PC-3 (cell line): ENCODE measurements at regions not wholly inside any gene's neighbourhood (a gene's known extent, or its start where the extent isn't known, plus 50 kb on each side); places are given as distances from the start of the nearest gene placed in this dataset.

Experiments used
- ATAC-seq: fragments of 200-7000 bp; cut with Tn5 transposase; 2 replicates; pipeline ENCODE4 v1.9.1; 2020; ENCODE audit warnings: mild to moderate bottlenecking, moderate library complexity
- BruUV-seq: library from RNA; stranded (reverse); fragments of 400-500 nt; replicated peaks from 2 replicates; lab custom pipeline; 2021; lab: Mats Ljungman, UMichigan
- CTCF ChIA-PET: fragments of 300-600 bp; sonication (Branson Sonifier 250); formaldehyde crosslinking; loops from one replicate; lab custom pipeline; 2022; ENCODE audit warnings: antibody characterized with exemption; lab: Charles Lee
- POLR2A ChIA-PET: fragments of 300-600 bp; sonication (Branson Sonifier 250); formaldehyde crosslinking; loops from one replicate; lab custom pipeline; 2022; ENCODE audit warnings: antibody characterized with exemption; ENCODE audit not compliant: unreplicated experiment; lab: Charles Lee
- DNase-seq: peaks from one replicate; pipeline ENCODE4 v3.0.0-alpha.2; 2015
- H2AFZ ChIP-seq: fragments of 300-600 bp; sonication (generic); 2 replicates; pipeline ENCODE4 v1.6.0; 2016; ENCODE audit warnings: antibody characterized with exemption, low read length
- H3F3A ChIP-seq: fragments of 300-600 bp; sonication (generic); one replicate; pipeline ENCODE4 v1.6.0; 2017; ENCODE audit warnings: antibody characterized with exemption, low read length, control low read depth, mild to moderate bottlenecking; ENCODE audit not compliant: unreplicated experiment
- H3K27ac ChIP-seq: fragments of 300-600 bp; sonication (generic); 2 replicates; pipeline ENCODE4 v1.5.1; 2016; ENCODE audit warnings: mild to moderate bottlenecking, low read length
- H3K27me3 ChIP-seq: fragments of 300-600 bp; sonication (generic); 2 replicates; pipeline ENCODE4 v1.6.1; 2016; ENCODE audit warnings: low read length, mixed read lengths
- H3K36me3 ChIP-seq: fragments of 300-600 bp; sonication (generic); 2 replicates; pipeline ENCODE4 v1.6.1; 2016; ENCODE audit warnings: low read depth, mixed run types, low read length, mixed read lengths
- H3K4me1 ChIP-seq: fragments of 300-600 bp; sonication (generic); 2 replicates; pipeline ENCODE4 v1.5.1; 2016; ENCODE audit warnings: low read length; ENCODE audit not compliant: insufficient read depth
- H3K4me2 ChIP-seq: fragments of 300-600 bp; sonication (generic); 2 replicates; pipeline ENCODE4 v1.6.0; 2016; ENCODE audit warnings: low read length
- H3K4me3 ChIP-seq: fragments of 300-600 bp; sonication (generic); 2 replicates; pipeline ENCODE4 v1.5.1; 2016; ENCODE audit warnings: mild to moderate bottlenecking, low read length, mixed read lengths
- H3K79me2 ChIP-seq: fragments of 300-600 bp; sonication (generic); 2 replicates; pipeline ENCODE4 v1.6.1; 2017; ENCODE audit warnings: low read length, mixed read lengths
- H3K9ac ChIP-seq: fragments of 300-600 bp; sonication (generic); 2 replicates; pipeline ENCODE4 v1.6.0; 2016; ENCODE audit warnings: mild to moderate bottlenecking, low read length
- H3K9me2 ChIP-seq: fragments of 300-600 bp; sonication (generic); replicated peaks from 2 replicates; pipeline ENCODE4 v1.6.1; 2016; ENCODE audit warnings: mixed run types, low read length, mixed read lengths
- H3K9me3 ChIP-seq: fragments of 300-600 bp; sonication (generic); 2 replicates; pipeline ENCODE4 v1.6.1; 2016; ENCODE audit warnings: low read length, mixed read lengths
- H4K20me1 ChIP-seq: fragments of 300-600 bp; sonication (generic); 2 replicates; pipeline ENCODE4 v1.6.1; 2016; ENCODE audit warnings: low read length, mixed read lengths
- CTCF ChIP-seq: fragments of 300-600 bp; sonication (generic); conservative IDR thresholded peaks from 2 replicates; pipeline ENCODE4 v1.5.1; 2017; ENCODE audit warnings: antibody characterized with exemption, low read depth, mild to moderate bottlenecking, low read length
- EZH2 ChIP-seq: fragments of 300-600 bp; sonication (generic); IDR thresholded peaks from one replicate; pipeline ENCODE4 v1.6.1; 2017; ENCODE audit warnings: antibody characterized with exemption, mild to moderate bottlenecking, low read length; ENCODE audit not compliant: unreplicated experiment
- EZH2phosphoT487 ChIP-seq: fragments of 300-600 bp; sonication (generic); IDR thresholded peaks from 2 replicates; pipeline ENCODE4 v1.6.1; 2018; ENCODE audit warnings: mild to moderate bottlenecking, antibody characterized with exemption, low read length, borderline replicate concordance
- intact Hi-C: fragments of 100-400 bp; cut with micrococcal nuclease; formaldehyde crosslinking; loops from 2 replicates; pipeline ENCODE4 v1.9.0; 2023

GRCh38 chr12:67526129-67526528 lies 122.4 kb upstream of the DYRK2 start:
- peaks cover 1% of the 10 kb centered on the region; the same call in 1 of the 2 replicates for H3K4me1 ChIP-seq
- DNase-seq (no peak), ATAC-seq (no peak)
- no peaks in the 10 kb centered on the region for H3K9me3 ChIP-seq
- no peaks in the 10 kb centered on the region for H3K9me2 ChIP-seq
- H3K4me2 ChIP-seq: no peak overlapping the region
- H3K27me3 ChIP-seq: no peaks in the 10 kb centered on the region
- ChIA-PET POLR2A (no interaction called here), CTCF (no interaction called here)
- TF ChIP-seq CTCF: no peak
- TF ChIP-seq EZH2phosphoT487: no peak
- TF ChIP-seq EZH2: no peak
- no peak overlapping the region for H2AFZ ChIP-seq
- H3K4me3 ChIP-seq: no peak overlapping the region
- intact Hi-C loops: no loop called here
- no peaks in the 10 kb centered on the region for H3F3A ChIP-seq
- no peaks in the 10 kb centered on the region for H4K20me1 ChIP-seq
- H3K27ac ChIP-seq: no peak overlapping the region
- no peaks in the 10 kb centered on the region for H3K36me3 ChIP-seq
- H3K9ac ChIP-seq: no peak overlapping the region
- no peaks in the 10 kb centered on the region for H3K79me2 ChIP-seq
- BruUV-seq: no TSS peak

GRCh38 chr12:67531051-67531450 lies 117.5 kb upstream of the DYRK2 start:
- Histone ChIP-seq H3K4me1 (peaks cover 24% of the 10 kb centered on the region), H3K27ac (no peak overlapping the region), H3K36me3 (no peaks in the 10 kb centered on the region), H2AFZ (no peak overlapping the region), H3K4me2 (no peak overlapping the region), H3K9me2 (no peaks in the 10 kb centered on the region; the same call in 1 of the 2 replicates), H4K20me1 (no peaks in the 10 kb centered on the region), H3K27me3 (no peaks in the 10 kb centered on the region), H3K9ac (no peak overlapping the region), H3K9me3 (no peaks in the 10 kb centered on the region), H3K4me3 (no peak overlapping the region), H3F3A (no peaks in the 10 kb centered on the region), H3K79me2 (no peaks in the 10 kb centered on the region)
- TF ChIP-seq CTCF (no peak), EZH2phosphoT487 (no peak), EZH2 (no peak)
- peak; percentile 52 for DNase-seq
- ATAC-seq: peak; percentile 51
- BruUV-seq: no TSS peak
- POLR2A ChIA-PET: no interaction called here
- intact Hi-C loops: loop anchor here (10.0 kb wide), 1 partner anchor 414 kb away; no protein-coding TSS in a partner anchor
- CTCF ChIA-PET: no interaction called here

GRCh38 chr12:67531501-67531900 lies 117.0 kb upstream of the DYRK2 start:
- H3K27ac ChIP-seq: no peak overlapping the region
- H3K9ac ChIP-seq: no peak overlapping the region
- intact Hi-C loops: loop anchor here (10.0 kb wide), 1 partner anchor 413 kb away; no protein-coding TSS in a partner anchor
- no peaks in the 10 kb centered on the region; the same call in 1 of the 2 replicates for H3K9me2 ChIP-seq
- peaks cover 24% of the 10 kb centered on the region for H3K4me1 ChIP-seq
- H3K4me3 ChIP-seq: no peak overlapping the region
- no TSS peak for BruUV-seq
- no peaks in the 10 kb centered on the region for H4K20me1 ChIP-seq
- H3F3A ChIP-seq: no peaks in the 10 kb centered on the region
- H3K36me3 ChIP-seq: no peaks in the 10 kb centered on the region
- no peak overlapping the region for H2AFZ ChIP-seq
- H3K27me3 ChIP-seq: no peaks in the 10 kb centered on the region
- no peaks in the 10 kb centered on the region for H3K79me2 ChIP-seq
- ChIA-PET POLR2A (no interaction called here), CTCF (no interaction called here)
- TF ChIP-seq EZH2 (no peak), EZH2phosphoT487 (no peak), CTCF (no peak)
- no peak for DNase-seq
- H3K9me3 ChIP-seq: no peaks in the 10 kb centered on the region
- no peak for ATAC-seq
- no peak overlapping the region for H3K4me2 ChIP-seq
